Nephron progenitor cell (in vitro differentiated cells): ENCODE measurements at regions not wholly inside any gene's neighbourhood (a gene's known extent, or its start where the extent isn't known, plus 50 kb on each side); places are given as distances from the start of the nearest gene placed in this dataset.

Source experiments
- DNase-seq: peaks from one replicate; pipeline ENCODE4 v3.0.0; 2021
- H3K27ac Mint-ChIP-seq: 2 replicates; pipeline ENCODE4 v1.8.0; 2021; ENCODE audit warnings: mild to moderate bottlenecking, moderate library complexity, mixed read lengths
- H3K27me3 Mint-ChIP-seq: 2 replicates; pipeline ENCODE4 v1.8.0; 2021; ENCODE audit warnings: mild to moderate bottlenecking, low read depth, mixed read lengths; ENCODE audit not compliant: poor library complexity
- H3K36me3 Mint-ChIP-seq: 2 replicates; pipeline ENCODE4 v1.8.0; 2021; ENCODE audit warnings: low read depth, mixed read lengths
- H3K4me1 Mint-ChIP-seq: 2 replicates; pipeline ENCODE4 v1.8.0; 2021; ENCODE audit warnings: mixed read lengths
- H3K4me3 Mint-ChIP-seq: 2 replicates; pipeline ENCODE4 v1.8.0; 2021; ENCODE audit warnings: mild to moderate bottlenecking, moderate library complexity, mixed read lengths
- H3K9me3 Mint-ChIP-seq: 2 replicates; pipeline ENCODE4 v1.8.0; 2021; ENCODE audit warnings: mild to moderate bottlenecking, moderate library complexity, mixed read lengths
- TF ChIP-seq, protein P1 (sequence below): fragments of 200-600 bp; sonication (generic); IDR thresholded peaks from 2 replicates; pipeline ENCODE4 v1.5.0; 2021; ENCODE audit warnings: antibody characterized with exemption

DNA sequence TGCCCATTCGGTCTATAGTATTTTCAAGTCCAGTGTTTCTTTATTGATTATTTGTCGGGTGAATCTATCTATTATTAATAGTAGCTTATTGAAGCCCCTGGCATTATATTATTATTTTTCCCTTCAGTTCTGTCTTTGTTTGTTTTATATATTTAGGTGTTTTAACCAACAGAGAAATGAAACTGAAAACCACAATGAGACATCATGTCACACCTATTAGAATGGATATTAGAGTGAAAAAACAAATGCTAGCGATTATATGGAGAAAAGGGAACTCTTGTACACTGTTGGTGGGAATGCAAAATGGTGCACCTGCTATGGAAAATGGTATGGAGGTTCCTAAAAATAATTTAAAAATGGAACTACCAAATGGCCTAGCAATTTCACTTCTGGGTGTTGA is 272.5 kb downstream of the ADAM29 start:
- no peak for DNase-seq
- no peaks in the 10 kb centered on the region for H3K27me3 Mint-ChIP-seq
- TF ChIP-seq, protein P1, sequence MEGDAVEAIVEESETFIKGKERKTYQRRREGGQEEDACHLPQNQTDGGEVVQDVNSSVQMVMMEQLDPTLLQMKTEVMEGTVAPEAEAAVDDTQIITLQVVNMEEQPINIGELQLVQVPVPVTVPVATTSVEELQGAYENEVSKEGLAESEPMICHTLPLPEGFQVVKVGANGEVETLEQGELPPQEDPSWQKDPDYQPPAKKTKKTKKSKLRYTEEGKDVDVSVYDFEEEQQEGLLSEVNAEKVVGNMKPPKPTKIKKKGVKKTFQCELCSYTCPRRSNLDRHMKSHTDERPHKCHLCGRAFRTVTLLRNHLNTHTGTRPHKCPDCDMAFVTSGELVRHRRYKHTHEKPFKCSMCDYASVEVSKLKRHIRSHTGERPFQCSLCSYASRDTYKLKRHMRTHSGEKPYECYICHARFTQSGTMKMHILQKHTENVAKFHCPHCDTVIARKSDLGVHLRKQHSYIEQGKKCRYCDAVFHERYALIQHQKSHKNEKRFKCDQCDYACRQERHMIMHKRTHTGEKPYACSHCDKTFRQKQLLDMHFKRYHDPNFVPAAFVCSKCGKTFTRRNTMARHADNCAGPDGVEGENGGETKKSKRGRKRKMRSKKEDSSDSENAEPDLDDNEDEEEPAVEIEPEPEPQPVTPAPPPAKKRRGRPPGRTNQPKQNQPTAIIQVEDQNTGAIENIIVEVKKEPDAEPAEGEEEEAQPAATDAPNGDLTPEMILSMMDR, result no peak
- no peaks in the 10 kb centered on the region for H3K36me3 Mint-ChIP-seq
- H3K4me3 Mint-ChIP-seq, result no peak overlapping the region
- peaks cover 3% of the 10 kb centered on the region for H3K9me3 Mint-ChIP-seq
- H3K4me1 Mint-ChIP-seq, result no peaks in the 10 kb centered on the region
- no peak overlapping the region for H3K27ac Mint-ChIP-seq

DNA sequence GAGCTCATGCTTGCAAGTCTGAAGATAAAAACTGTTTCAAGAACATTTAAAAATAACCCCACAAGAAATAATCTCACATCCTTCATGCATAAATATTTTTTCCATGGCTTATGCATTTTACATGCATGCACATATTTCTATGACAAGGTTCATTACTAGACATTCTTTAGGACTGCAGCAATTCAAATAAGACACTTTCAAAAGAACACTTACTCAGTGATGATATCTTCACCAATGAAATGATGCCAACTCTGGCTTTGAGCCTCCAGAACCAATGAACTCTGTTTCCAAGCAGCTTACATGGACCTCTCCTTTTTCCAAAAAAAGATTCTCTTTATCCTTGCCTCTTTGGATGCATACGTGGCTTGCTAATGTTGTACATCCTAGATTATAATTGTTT is 279.9 kb downstream of the ADAM29 start:
- peaks cover 17% of the 10 kb centered on the region for H3K4me1 Mint-ChIP-seq
- H3K9me3 Mint-ChIP-seq, result no peaks in the 10 kb centered on the region
- TF ChIP-seq, protein P1, result no peak

DNA sequence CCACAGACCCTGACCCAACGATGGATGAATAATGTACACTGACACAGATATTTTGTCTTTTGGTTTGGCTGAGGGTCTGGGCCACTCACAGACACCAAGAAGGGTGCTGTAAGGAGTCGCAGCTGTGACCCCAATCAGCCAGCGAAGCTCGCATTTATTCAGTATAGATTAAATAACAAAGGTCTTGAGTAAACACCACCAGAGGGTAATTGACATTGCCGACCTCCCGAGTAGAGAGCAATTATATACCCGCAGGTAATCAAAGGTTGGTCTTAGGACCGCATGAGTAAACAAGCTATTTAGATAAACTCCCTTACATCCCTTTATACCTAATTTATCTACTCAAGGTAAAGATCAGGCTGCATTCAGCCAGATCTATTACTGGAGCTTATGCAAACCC is 297.1 kb downstream of the ADAM29 start:
- DNase-seq, result no peak
- H3K4me1 Mint-ChIP-seq, result no peaks in the 10 kb centered on the region
- H3K9me3 Mint-ChIP-seq, result peaks cover 37% of the 10 kb centered on the region
- no peak overlapping the region for H3K4me3 Mint-ChIP-seq
- no peaks in the 10 kb centered on the region for H3K36me3 Mint-ChIP-seq
- H3K27ac Mint-ChIP-seq, result no peak overlapping the region
- H3K27me3 Mint-ChIP-seq, result no peaks in the 10 kb centered on the region
- TF ChIP-seq, protein P1, result no peak

More for the DNA sequence above, 279.9 kb downstream of the ADAM29 start:
- Mint-ChIP-seq H3K36me3 (no peaks in the 10 kb centered on the region), H3K4me3 (no peak overlapping the region), H3K27ac (no peak overlapping the region), H3K27me3 (no peaks in the 10 kb centered on the region)
- DNase-seq, result no peak

DNA sequence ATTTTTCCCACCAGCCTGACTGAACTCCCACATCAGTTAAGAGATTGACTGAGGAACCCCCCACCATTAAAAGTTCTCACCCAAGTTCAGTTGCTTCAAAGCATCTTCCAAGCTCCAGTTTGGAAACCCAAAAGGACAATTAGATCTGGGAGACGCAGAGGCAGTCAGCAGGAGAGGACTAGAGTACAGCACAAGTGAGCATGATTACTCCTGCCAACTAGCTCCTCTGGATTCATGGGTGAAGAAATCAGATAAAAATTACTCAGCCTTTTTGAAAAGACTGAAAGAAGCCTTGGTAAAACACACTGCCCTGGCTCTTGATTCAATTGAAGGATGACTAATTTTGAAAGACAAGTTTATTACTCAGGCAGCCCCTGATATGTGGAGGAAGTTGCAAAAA is 297.5 kb downstream of the ADAM29 start:
- DNase-seq, result no peak
- TF ChIP-seq, protein P1, result no peak
- Mint-ChIP-seq H3K9me3 (peaks cover 37% of the 10 kb centered on the region), H3K4me1 (no peaks in the 10 kb centered on the region), H3K4me3 (no peak overlapping the region), H3K27ac (no peak overlapping the region), H3K27me3 (no peaks in the 10 kb centered on the region), H3K36me3 (no peaks in the 10 kb centered on the region)

DNA sequence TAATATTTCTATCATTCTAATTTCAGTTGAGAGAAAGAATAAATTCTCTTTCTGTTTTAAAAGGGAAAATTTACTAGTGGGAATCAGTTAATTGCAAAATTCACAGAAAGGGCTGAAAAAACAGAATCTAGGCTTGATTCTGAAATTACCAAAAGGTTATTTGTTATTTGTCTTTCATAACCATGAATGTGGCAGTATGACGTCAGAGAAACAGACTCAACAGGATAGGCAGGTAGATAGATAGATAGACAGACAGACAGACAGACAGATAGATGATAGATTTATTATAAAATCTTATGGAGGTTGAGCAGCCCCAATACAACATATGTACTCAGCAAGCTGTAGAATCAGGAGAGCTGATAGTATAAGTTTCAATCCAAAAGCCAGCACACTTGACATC is 311.0 kb downstream of the ADAM29 start:
- TF ChIP-seq, protein P1, result no peak
- Mint-ChIP-seq H3K9me3 (no peaks in the 10 kb centered on the region), H3K36me3 (no peaks in the 10 kb centered on the region), H3K27me3 (no peaks in the 10 kb centered on the region), H3K27ac (no peak overlapping the region), H3K4me3 (no peak overlapping the region), H3K4me1 (no peaks in the 10 kb centered on the region)
- no peak for DNase-seq

DNA sequence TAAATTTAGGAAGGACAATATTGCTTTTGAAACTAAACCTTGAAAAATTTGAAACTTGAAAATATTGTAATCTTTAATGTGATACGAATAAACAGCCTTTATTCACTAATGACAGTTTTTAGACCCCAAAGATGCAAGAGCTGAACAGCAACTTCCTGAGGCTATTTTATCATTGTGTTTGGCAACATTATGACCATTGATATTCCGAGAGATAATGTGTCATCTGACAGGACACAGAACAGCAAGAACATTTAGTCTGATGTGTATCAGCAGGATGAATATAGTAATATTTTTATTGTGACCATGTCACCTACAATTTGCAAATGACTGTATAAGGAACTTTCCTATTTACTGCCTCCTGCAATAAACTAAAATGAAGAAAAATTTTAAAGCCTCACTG is 316.0 kb downstream of the ADAM29 start:
- Mint-ChIP-seq H3K36me3 (no peaks in the 10 kb centered on the region), H3K27me3 (no peaks in the 10 kb centered on the region), H3K4me1 (no peaks in the 10 kb centered on the region), H3K27ac (no peak overlapping the region), H3K4me3 (no peak overlapping the region), H3K9me3 (no peaks in the 10 kb centered on the region)
- TF ChIP-seq, protein P1, result no peak
- no peak for DNase-seq
